Right cardiac atrium (tissue), 5 donors: ENCODE measurements at regions not wholly inside any gene's neighbourhood (a gene's known extent, or its start where the extent isn't known, plus 50 kb on each side); places are given as distances from the start of the nearest gene placed in this dataset.
"Not testable (repeated sequence)": the region's sequence is repeated elsewhere in the genome, so short reads cannot be mapped to it uniquely, and the experiment has no call there.

ENCODE experiments used
- ATAC-seq, 2 donors: fragments of 200-7000 bp; cut with Tn5 transposase; one replicate each; pipeline versions ENCODE4 v1.8.0 to v1.9.1; 2020; ENCODE audit warnings: moderate library complexity in 2 of 2, mild to moderate bottlenecking in 1 of 2
- DNase-seq, 3 donors: peaks; one replicate each; pipeline ENCODE4 v3.0.0-alpha.2; 2020
- H3K27ac ChIP-seq: one replicate; pipeline ENCODE4 v1.5.1; 2013; ENCODE audit warnings: mild to moderate bottlenecking, low read length, control low read depth, moderate library complexity
- H3K27me3 ChIP-seq: one replicate; pipeline ENCODE4 v1.6.1; 2013; ENCODE audit not compliant: control insufficient read depth, insufficient read depth
- H3K4me1 ChIP-seq: one replicate; pipeline ENCODE4 v1.6.1; 2013; ENCODE audit warnings: low read length; ENCODE audit not compliant: control insufficient read depth, insufficient read depth
- H3K4me3 ChIP-seq: one replicate; pipeline ENCODE4 v1.5.1; 2013; ENCODE audit warnings: low read length, control low read depth
- H3K9me3 ChIP-seq: one replicate; pipeline ENCODE4 v1.6.1; 2013; ENCODE audit warnings: low read length; ENCODE audit not compliant: control insufficient read depth
- WGBS: extraction: QIAGEN DNeasy Blood & Tissue Kit; methylation state at CpG from one replicate; pipeline ENCODE4 v1.1.7; 2013; 5-methylcytosine and 5-hydroxymethylcytosine counted together
- intact Hi-C, 4 donors: fragments of 100-400 bp; cut with DNase I; formaldehyde crosslinking; loops; one replicate each; pipeline versions ENCODE4 v1.11.0 to v1.14.0; 2022 to 2023
- donor health status: healthy with polysubstance abuse.
- donor health status: DM: no; HTN: yes; CAD: no.
- donor health status: DM: no; HTN: no; CAD: no.
- donor health status: DM: no; HTN: yes; CAD: no; lungs with severe emphysema.
- donor health status: DM: yes; HTN: yes; CAD: no.

GRCh38 chr13:68708336-68708908, 1399.2 kb upstream of the ATXN8OS start:
- ATAC-seq = no peak
- H3K27ac ChIP-seq = no peak overlapping the region
- no peaks in the 10 kb centered on the region for H3K4me1 ChIP-seq
- intact Hi-C loops = no loop called here
- no peaks in the 10 kb centered on the region for H3K9me3 ChIP-seq
- H3K27me3 ChIP-seq = no peaks in the 10 kb centered on the region
- 84% methylated on average over 16 of the region's 16 CpGs for WGBS
- H3K4me3 ChIP-seq = no peak overlapping the region
- peak in 2 of 3 donors; percentile 13 to 19 for DNase-seq

GRCh38 chr13:68706044-68706443, 1401.6 kb upstream of the ATXN8OS start:
- intact Hi-C loops, H3K4me1 ChIP-seq, ATAC-seq, DNase-seq, H3K27ac ChIP-seq, H3K4me3 ChIP-seq, H3K9me3 ChIP-seq, H3K27me3 ChIP-seq: not testable (repeated sequence)

- WGBS = 23% methylated on average over 3 of the region's 3 CpGs
- Histone ChIP-seq H3K4me3 (no peak overlapping the region), H3K27me3 (no peaks in the 10 kb centered on the region), H3K4me1 (no peaks in the 10 kb centered on the region), H3K9me3 (no peaks in the 10 kb centered on the region), H3K27ac (no peak overlapping the region)
- no peak for DNase-seq
- ATAC-seq = no peak
- intact Hi-C loops = no loop called here
These were observed 1410.1 kb upstream of the ATXN8OS start for GRCh38 chr13:68697551-68697950.

- Histone ChIP-seq H3K4me1 (no peaks in the 10 kb centered on the region), H3K9me3 (no peaks in the 10 kb centered on the region), H3K4me3 (no peak overlapping the region), H3K27ac (no peak overlapping the region), H3K27me3 (no peaks in the 10 kb centered on the region)
- WGBS = 82% methylated on average over 2 of the region's 2 CpGs
- ATAC-seq = no peak
- intact Hi-C loops = no loop called here
- DNase-seq = no peak
These were observed 1410.7 kb upstream of the ATXN8OS start for GRCh38 chr13:68696907-68697306.

GRCh38 chr13:68692049-68692448, 1415.6 kb upstream of the ATXN8OS start:
- Histone ChIP-seq H3K4me3 (no peak overlapping the region), H3K27me3 (no peaks in the 10 kb centered on the region), H3K27ac (no peak overlapping the region), H3K4me1 (no peaks in the 10 kb centered on the region), H3K9me3 (no peaks in the 10 kb centered on the region)
- intact Hi-C loops = no loop called here
- ATAC-seq (no peak), DNase-seq (no peak)
- WGBS = 92% methylated on average over 1 of the region's 1 CpG

GRCh38 chr13:68690567-68690966, 1417.1 kb upstream of the ATXN8OS start:
- intact Hi-C loops = no loop called here
- Histone ChIP-seq H3K4me1 (no peaks in the 10 kb centered on the region), H3K27me3 (no peaks in the 10 kb centered on the region), H3K9me3 (no peaks in the 10 kb centered on the region), H3K4me3 (no peak overlapping the region), H3K27ac (no peak overlapping the region)
- DNase-seq (no peak), ATAC-seq (no peak)
- 50% methylated on average over 2 of the region's 2 CpGs for WGBS

- Histone ChIP-seq H3K27me3 (no peaks in the 10 kb centered on the region), H3K4me1 (no peaks in the 10 kb centered on the region), H3K4me3 (no peak overlapping the region), H3K27ac (no peak overlapping the region), H3K9me3 (no peaks in the 10 kb centered on the region)
- ATAC-seq = no peak
- 77% methylated on average over 2 of the region's 2 CpGs for WGBS
- no peak for DNase-seq
- intact Hi-C loops = no loop called here
These were observed 1431.0 kb upstream of the ATXN8OS start for GRCh38 chr13:68676513-68677115.

GRCh38 chr13:68675209-68675608, 1432.4 kb upstream of the ATXN8OS start:
- Histone ChIP-seq H3K27me3 (no peaks in the 10 kb centered on the region), H3K4me1 (no peaks in the 10 kb centered on the region), H3K4me3 (no peak overlapping the region), H3K9me3 (no peaks in the 10 kb centered on the region), H3K27ac (no peak overlapping the region)
- intact Hi-C loops = no loop called here
- 66% methylated on average over 2 of the region's 2 CpGs for WGBS
- no peak for ATAC-seq
- no peak for DNase-seq

- no peak for ATAC-seq
- intact Hi-C loops = no loop called here
- WGBS = 67% methylated on average over 3 of the region's 3 CpGs
These were observed 1437.7 kb upstream of the PCDH9 start for GRCh38 chr13:68667863-68668262.

GRCh38 chr13:68666774-68667397, 1436.8 kb upstream of the PCDH9 start:
- no peak for ATAC-seq
- Histone ChIP-seq H3K4me3 (no peak overlapping the region), H3K27me3 (no peaks in the 10 kb centered on the region), H3K9me3 (no peaks in the 10 kb centered on the region), H3K27ac (no peak overlapping the region), H3K4me1 (no peaks in the 10 kb centered on the region)
- intact Hi-C loops = no loop called here
- 70% methylated on average over 9 of the region's 9 CpGs for WGBS
- DNase-seq = no peak

More at GRCh38 chr13:68667863-68668262, 1437.7 kb upstream of the PCDH9 start:
- H3K27me3 ChIP-seq = no peaks in the 10 kb centered on the region
- no peak overlapping the region for H3K27ac ChIP-seq
- no peak overlapping the region for H3K4me3 ChIP-seq
- H3K4me1 ChIP-seq = no peaks in the 10 kb centered on the region
- no peaks in the 10 kb centered on the region for H3K9me3 ChIP-seq
- DNase-seq = no peak

GRCh38 chr13:68645814-68646213, 1415.7 kb upstream of the PCDH9 start:
- Histone ChIP-seq H3K27ac (no peak overlapping the region), H3K4me1 (no peaks in the 10 kb centered on the region), H3K4me3 (no peak overlapping the region), H3K27me3 (no peaks in the 10 kb centered on the region), H3K9me3 (no peaks in the 10 kb centered on the region)
- DNase-seq = no peak
- intact Hi-C loops = no loop called here
- ATAC-seq = no peak
